ENCODE measurements at regions not wholly inside any gene's neighbourhood (a gene's known extent, or its start where the extent isn't known, plus 50 kb on each side); places are given as distances from the start of the nearest gene placed in this dataset.
"Not testable (repeated sequence)": the region's sequence is repeated elsewhere in the genome, so short reads cannot be mapped to it uniquely, and the experiment has no call there.

- no peak for DNase-seq (ENCODE audit: low read depth)
- TF ChIP-seq CTCF (conservative IDR thresholded peaks at IDR 0.05; ENCODE audit: low read depth, low read length): no peak
Measured at GRCh38 chr15:22265056-22265945, 185.0 kb downstream of the OR4M2 start.

GRCh38 chr15:22265970-22266369 lies 185.6 kb downstream of the OR4M2 start:
- TF ChIP-seq CTCF (conservative IDR thresholded peaks at IDR 0.05; ENCODE audit: low read depth, low read length): no peak
- no peak overlapping the region for H3K4me3 ChIP-seq (ENCODE audit: low read depth, low read length)
- no peak for DNase-seq (ENCODE audit: low read depth)

More at GRCh38 chr15:22265056-22265945, 185.0 kb downstream of the OR4M2 start:
- H3K4me3 ChIP-seq (ENCODE audit: low read depth, low read length): no peak overlapping the region

GRCh38 chr15:22267761-22268160 lies 187.4 kb downstream of the OR4M2 start:
- H3K4me3 ChIP-seq (ENCODE audit: low read depth, low read length): no peak overlapping the region
- TF ChIP-seq CTCF (conservative IDR thresholded peaks at IDR 0.05; ENCODE audit: low read depth, low read length): no peak
- DNase-seq (ENCODE audit: low read depth): no peak

GRCh38 chr15:22268201-22268600 lies 187.9 kb downstream of the OR4M2 start:
- DNase-seq (ENCODE audit: low read depth); H3K4me3 ChIP-seq (ENCODE audit: low read depth, low read length): not testable (repeated sequence)

GRCh38 chr15:22268654-22269053 lies 188.3 kb downstream of the OR4M2 start:
- not testable (repeated sequence) for DNase-seq (ENCODE audit: low read depth); H3K4me3 ChIP-seq (ENCODE audit: low read depth, low read length)

GRCh38 chr15:22272286-22273160 lies 186.2 kb upstream of the GOLGA6L22 start:
- DNase-seq (ENCODE audit: low read depth); H3K4me3 ChIP-seq (ENCODE audit: low read depth, low read length): not testable (repeated sequence)

GRCh38 chr15:22273185-22273584 lies 185.5 kb upstream of the GOLGA6L22 start:
- not testable (repeated sequence) for H3K4me3 ChIP-seq (ENCODE audit: low read depth, low read length); DNase-seq (ENCODE audit: low read depth)

GRCh38 chr15:22274376-22274775 lies 184.3 kb upstream of the GOLGA6L22 start:
- not testable (repeated sequence) for H3K4me3 ChIP-seq (ENCODE audit: low read depth, low read length); DNase-seq (ENCODE audit: low read depth)

GRCh38 chr15:22280770-22281169 lies 177.9 kb upstream of the GOLGA6L22 start:
- not testable (repeated sequence) for DNase-seq (ENCODE audit: low read depth)

GRCh38 chr15:22282794-22283533 lies 175.7 kb upstream of the GOLGA6L22 start:
- H3K4me3 ChIP-seq (ENCODE audit: low read depth, low read length); DNase-seq (ENCODE audit: low read depth): not testable (repeated sequence)

More at GRCh38 chr15:22280770-22281169, 177.9 kb upstream of the GOLGA6L22 start:
- H3K4me3 ChIP-seq (ENCODE audit: low read depth, low read length): not testable (repeated sequence)

GRCh38 chr15:22284795-22285420 lies 173.8 kb upstream of the GOLGA6L22 start:
- not testable (repeated sequence) for H3K4me3 ChIP-seq (ENCODE audit: low read depth, low read length); DNase-seq (ENCODE audit: low read depth)

- DNase-seq (ENCODE audit: low read depth); H3K4me3 ChIP-seq (ENCODE audit: low read depth, low read length): not testable (repeated sequence)
Measured at GRCh38 chr15:22291054-22291453, 167.6 kb upstream of the GOLGA6L22 start.

- H3K4me3 ChIP-seq (ENCODE audit: low read depth, low read length); DNase-seq (ENCODE audit: low read depth): not testable (repeated sequence)
Measured at GRCh38 chr15:22303112-22303511, 155.6 kb upstream of the GOLGA6L22 start.
